GM23338 (cell line): ENCODE measurements at regions not wholly inside any gene's neighbourhood (a gene's known extent, or its start where the extent isn't known, plus 50 kb on each side); places are given as distances from the start of the nearest gene placed in this dataset.

Source experiments
- ATAC-seq: fragments of 200-7000 bp; cut with Tn5 transposase; 3 replicates; pipeline ENCODE4 v1.9.1; 2020
- DNase-seq: peaks from one replicate; pipeline ENCODE4 v3.0.0-alpha.2; 2015; ENCODE audit warnings: low spot score
- H2AFZ ChIP-seq: fragments of 200-600 bp; sonication (generic); 2 replicates; pipeline ENCODE4 v1.8.0; 2016; ENCODE audit warnings: antibody characterized with exemption, mild to moderate bottlenecking, moderate library complexity
- H3F3A ChIP-seq: fragments of 200-600 bp; sonication (generic); replicated peaks from 2 replicates; pipeline ENCODE4 v1.8.0; 2017; ENCODE audit warnings: antibody characterized with exemption, mixed run types, low read depth
- H3K27ac ChIP-seq: fragments of 200-600 bp; sonication (generic); 2 replicates; pipeline ENCODE4 v1.6.1; 2016; ENCODE audit warnings: low read depth
- H3K27me3 ChIP-seq: fragments of 200-600 bp; sonication (generic); 2 replicates; pipeline ENCODE4 v1.8.0; 2016; ENCODE audit warnings: mild to moderate bottlenecking, mixed run types, moderate library complexity; ENCODE audit not compliant: insufficient read depth
- H3K36me3 ChIP-seq: fragments of 200-600 bp; sonication (generic); 2 replicates; pipeline ENCODE4 v1.8.0; 2016; ENCODE audit warnings: mild to moderate bottlenecking; ENCODE audit not compliant: insufficient read depth
- H3K4me1 ChIP-seq: fragments of 200-600 bp; sonication (generic); 2 replicates; pipeline ENCODE4 v1.8.0; 2016; ENCODE audit warnings: mild to moderate bottlenecking, moderate library complexity; ENCODE audit not compliant: insufficient read depth
- H3K4me2 ChIP-seq: fragments of 200-600 bp; sonication (generic); 2 replicates; pipeline ENCODE4 v1.7.1; 2017; ENCODE audit warnings: mixed run types
- H3K4me3 ChIP-seq: fragments of 200-600 bp; sonication (generic); 2 replicates; pipeline ENCODE4 v1.6.1; 2016; ENCODE audit warnings: mixed run types
- H3K79me2 ChIP-seq: fragments of 200-600 bp; sonication (generic); replicated peaks from 2 replicates; pipeline ENCODE4 v1.8.0; 2017; ENCODE audit warnings: mild to moderate bottlenecking; ENCODE audit not compliant: insufficient read depth
- H3K9me2 ChIP-seq: fragments of 200-600 bp; sonication (generic); 2 replicates; pipeline ENCODE4 v1.8.0; 2017; ENCODE audit not compliant: insufficient read depth
- H4K20me1 ChIP-seq: fragments of 200-600 bp; sonication (generic); replicated peaks from 2 replicates; pipeline ENCODE4 v1.8.0; 2017; ENCODE audit warnings: mild to moderate bottlenecking; ENCODE audit not compliant: insufficient read depth
- H3K27ac Mint-ChIP-seq: 2 replicates; pipeline ENCODE4 v1.8.0; 2020; ENCODE audit warnings: inconsistent platforms, mild to moderate bottlenecking, moderate library complexity, mixed read lengths
- H3K27me3 Mint-ChIP-seq: 3 replicates; pipeline ENCODE4 v1.8.0; 2022; ENCODE audit warnings: low read depth, mild to moderate bottlenecking, moderate library complexity, mixed read lengths, inconsistent platforms; ENCODE audit not compliant: insufficient read depth, poor library complexity
- H3K36me3 Mint-ChIP-seq: 3 replicates; pipeline ENCODE4 v1.8.0; 2021; ENCODE audit warnings: low read depth, mild to moderate bottlenecking, inconsistent platforms, moderate library complexity, mixed read lengths
- H3K4me1 Mint-ChIP-seq: 3 replicates; pipeline ENCODE4 v1.8.0; 2020; ENCODE audit warnings: mild to moderate bottlenecking, inconsistent platforms, mixed read lengths
- H3K4me3 Mint-ChIP-seq: 3 replicates; pipeline ENCODE4 v1.8.0; 2021; ENCODE audit warnings: moderate library complexity, mild to moderate bottlenecking, inconsistent platforms, mixed read lengths
- H3K9me3 Mint-ChIP-seq: 3 replicates; pipeline ENCODE4 v1.8.0; 2020; ENCODE audit warnings: moderate library complexity, mild to moderate bottlenecking, inconsistent platforms, mixed read lengths
- ETS1 ChIP-seq: IDR thresholded peaks from 2 replicates; pipeline ENCODE4 v1.6.1; 2016; ENCODE audit warnings: antibody characterized with exemption
- EZH2phosphoT487 ChIP-seq: fragments of 200-600 bp; sonication (generic); IDR thresholded peaks from one replicate; pipeline ENCODE4 v1.8.1; 2018; ENCODE audit warnings: antibody characterized with exemption; ENCODE audit not compliant: unreplicated experiment
- JUNB ChIP-seq: IDR thresholded peaks from one replicate; pipeline ENCODE4 v1.6.1; 2016; ENCODE audit warnings: antibody characterized with exemption; ENCODE audit not compliant: unreplicated experiment
- NANOG ChIP-seq: IDR thresholded peaks from 2 replicates; pipeline ENCODE4 v1.6.1; 2016; ENCODE audit warnings: antibody characterized with exemption, borderline replicate concordance
- TF ChIP-seq, protein P1 (sequence below): fragments of 250-450 bp; sonication (Bioruptor Pico); IDR thresholded peaks from 2 replicates; pipeline ENCODE4 v1.5.0; 2020; ENCODE audit warnings: mild to moderate bottlenecking, moderate library complexity
- TF ChIP-seq, protein P2 (sequence below), 2 experiments: fragments of 200-600 bp in 1 of 2; sonication (generic) in 1 of 2; conservative IDR thresholded peaks; 2 replicates each; pipeline versions ENCODE4 v1.5.1 to v1.6.1; 2016 to 2017; ENCODE audit warnings: antibody characterized with exemption in 2 of 2, low read depth in 2 of 2, mild to moderate bottlenecking in 2 of 2, moderate library complexity in 1 of 2

DNA sequence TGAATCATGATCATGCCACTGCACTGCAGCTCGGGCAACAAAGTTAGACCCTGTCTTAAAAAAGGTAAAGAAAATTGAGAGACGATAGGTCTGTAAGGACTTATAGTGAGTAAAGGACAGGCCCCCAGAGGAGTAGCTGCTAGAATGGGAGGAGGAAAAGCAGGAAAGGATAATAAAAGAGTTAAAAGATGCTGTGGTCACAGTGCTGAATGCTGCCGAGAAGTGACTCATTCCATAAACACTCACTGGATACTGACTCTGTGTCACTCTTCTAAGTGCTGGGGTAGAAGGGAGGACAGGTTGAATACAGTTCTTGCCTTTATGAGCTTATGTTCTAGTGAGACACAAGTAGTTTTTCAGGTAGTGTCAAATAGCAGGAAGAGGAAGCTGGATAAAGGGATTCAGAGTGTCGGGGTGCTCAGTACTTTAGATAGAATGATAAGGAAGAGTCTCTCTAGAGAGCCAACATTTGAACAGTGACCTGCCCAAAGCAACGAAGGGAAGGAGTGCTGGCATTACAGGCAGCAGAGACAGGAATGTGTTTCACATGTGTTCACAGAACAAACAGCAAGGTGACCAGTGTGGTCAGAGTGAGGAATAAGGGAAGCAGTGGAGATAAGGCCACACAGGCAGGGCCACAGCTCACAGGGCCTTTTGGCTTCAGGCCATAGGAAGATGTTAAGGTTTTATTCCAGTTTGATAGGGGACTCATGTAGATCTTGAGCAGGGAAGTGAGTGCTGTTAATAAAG is 1240.5 kb downstream of the UQCRFS1 start (continued):
- TF ChIP-seq, protein P1, sequence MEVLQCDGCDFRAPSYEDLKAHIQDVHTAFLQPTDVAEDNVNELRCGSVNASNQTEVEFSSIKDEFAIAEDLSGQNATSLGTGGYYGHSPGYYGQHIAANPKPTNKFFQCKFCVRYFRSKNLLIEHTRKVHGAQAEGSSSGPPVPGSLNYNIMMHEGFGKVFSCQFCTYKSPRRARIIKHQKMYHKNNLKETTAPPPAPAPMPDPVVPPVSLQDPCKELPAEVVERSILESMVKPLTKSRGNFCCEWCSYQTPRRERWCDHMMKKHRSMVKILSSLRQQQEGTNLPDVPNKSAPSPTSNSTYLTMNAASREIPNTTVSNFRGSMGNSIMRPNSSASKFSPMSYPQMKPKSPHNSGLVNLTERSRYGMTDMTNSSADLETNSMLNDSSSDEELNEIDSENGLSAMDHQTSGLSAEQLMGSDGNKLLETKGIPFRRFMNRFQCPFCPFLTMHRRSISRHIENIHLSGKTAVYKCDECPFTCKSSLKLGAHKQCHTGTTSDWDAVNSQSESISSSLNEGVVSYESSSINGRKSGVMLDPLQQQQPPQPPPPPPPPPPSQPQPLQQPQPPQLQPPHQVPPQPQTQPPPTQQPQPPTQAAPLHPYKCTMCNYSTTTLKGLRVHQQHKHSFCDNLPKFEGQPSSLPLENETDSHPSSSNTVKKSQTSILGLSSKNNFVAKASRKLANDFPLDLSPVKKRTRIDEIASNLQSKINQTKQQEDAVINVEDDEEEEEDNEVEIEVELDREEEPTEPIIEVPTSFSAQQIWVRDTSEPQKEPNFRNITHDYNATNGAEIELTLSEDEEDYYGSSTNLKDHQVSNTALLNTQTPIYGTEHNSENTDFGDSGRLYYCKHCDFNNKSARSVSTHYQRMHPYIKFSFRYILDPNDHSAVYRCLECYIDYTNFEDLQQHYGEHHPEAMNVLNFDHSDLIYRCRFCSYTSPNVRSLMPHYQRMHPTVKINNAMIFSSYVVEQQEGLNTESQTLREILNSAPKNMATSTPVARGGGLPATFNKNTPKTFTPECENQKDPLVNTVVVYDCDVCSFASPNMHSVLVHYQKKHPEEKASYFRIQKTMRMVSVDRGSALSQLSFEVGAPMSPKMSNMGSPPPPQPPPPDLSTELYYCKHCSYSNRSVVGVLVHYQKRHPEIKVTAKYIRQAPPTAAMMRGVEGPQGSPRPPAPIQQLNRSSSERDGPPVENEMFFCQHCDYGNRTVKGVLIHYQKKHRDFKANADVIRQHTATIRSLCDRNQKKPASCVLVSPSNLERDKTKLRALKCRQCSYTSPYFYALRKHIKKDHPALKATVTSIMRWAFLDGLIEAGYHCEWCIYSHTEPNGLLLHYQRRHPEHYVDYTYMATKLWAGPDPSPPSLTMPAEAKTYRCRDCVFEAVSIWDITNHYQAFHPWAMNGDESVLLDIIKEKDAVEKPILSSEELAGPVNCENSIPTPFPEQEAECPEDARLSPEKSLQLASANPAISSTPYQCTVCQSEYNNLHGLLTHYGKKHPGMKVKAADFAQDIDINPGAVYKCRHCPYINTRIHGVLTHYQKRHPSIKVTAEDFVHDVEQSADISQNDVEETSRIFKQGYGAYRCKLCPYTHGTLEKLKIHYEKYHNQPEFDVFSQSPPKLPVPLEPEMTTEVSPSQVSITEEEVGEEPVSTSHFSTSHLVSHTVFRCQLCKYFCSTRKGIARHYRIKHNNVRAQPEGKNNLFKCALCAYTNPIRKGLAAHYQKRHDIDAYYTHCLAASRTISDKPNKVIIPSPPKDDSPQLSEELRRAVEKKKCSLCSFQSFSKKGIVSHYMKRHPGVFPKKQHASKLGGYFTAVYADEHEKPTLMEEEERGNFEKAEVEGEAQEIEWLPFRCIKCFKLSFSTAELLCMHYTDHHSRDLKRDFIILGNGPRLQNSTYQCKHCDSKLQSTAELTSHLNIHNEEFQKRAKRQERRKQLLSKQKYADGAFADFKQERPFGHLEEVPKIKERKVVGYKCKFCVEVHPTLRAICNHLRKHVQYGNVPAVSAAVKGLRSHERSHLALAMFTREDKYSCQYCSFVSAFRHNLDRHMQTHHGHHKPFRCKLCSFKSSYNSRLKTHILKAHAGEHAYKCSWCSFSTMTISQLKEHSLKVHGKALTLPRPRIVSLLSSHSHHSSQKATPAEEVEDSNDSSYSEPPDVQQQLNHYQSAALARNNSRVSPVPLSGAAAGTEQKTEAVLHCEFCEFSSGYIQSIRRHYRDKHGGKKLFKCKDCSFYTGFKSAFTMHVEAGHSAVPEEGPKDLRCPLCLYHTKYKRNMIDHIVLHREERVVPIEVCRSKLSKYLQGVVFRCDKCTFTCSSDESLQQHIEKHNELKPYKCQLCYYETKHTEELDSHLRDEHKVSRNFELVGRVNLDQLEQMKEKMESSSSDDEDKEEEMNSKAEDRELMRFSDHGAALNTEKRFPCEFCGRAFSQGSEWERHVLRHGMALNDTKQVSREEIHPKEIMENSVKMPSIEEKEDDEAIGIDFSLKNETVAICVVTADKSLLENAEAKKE (CRISPR knock-in tag) = no peak
- TF ChIP-seq, protein P2, sequence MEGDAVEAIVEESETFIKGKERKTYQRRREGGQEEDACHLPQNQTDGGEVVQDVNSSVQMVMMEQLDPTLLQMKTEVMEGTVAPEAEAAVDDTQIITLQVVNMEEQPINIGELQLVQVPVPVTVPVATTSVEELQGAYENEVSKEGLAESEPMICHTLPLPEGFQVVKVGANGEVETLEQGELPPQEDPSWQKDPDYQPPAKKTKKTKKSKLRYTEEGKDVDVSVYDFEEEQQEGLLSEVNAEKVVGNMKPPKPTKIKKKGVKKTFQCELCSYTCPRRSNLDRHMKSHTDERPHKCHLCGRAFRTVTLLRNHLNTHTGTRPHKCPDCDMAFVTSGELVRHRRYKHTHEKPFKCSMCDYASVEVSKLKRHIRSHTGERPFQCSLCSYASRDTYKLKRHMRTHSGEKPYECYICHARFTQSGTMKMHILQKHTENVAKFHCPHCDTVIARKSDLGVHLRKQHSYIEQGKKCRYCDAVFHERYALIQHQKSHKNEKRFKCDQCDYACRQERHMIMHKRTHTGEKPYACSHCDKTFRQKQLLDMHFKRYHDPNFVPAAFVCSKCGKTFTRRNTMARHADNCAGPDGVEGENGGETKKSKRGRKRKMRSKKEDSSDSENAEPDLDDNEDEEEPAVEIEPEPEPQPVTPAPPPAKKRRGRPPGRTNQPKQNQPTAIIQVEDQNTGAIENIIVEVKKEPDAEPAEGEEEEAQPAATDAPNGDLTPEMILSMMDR (conservative IDR thresholded peaks at IDR 0.05; ENCODE audit: low read depth in 2 of 2) = no peak
- no peak for TF ChIP-seq EZH2phosphoT487

GRCh38 chr19:27971869-27972268 is 1241.1 kb downstream of the UQCRFS1 start:
- Histone ChIP-seq H3K4me3 (no peak overlapping the region), H3K9me2 (no peaks in the 10 kb centered on the region), H3K4me2 (no peak overlapping the region), H3K27ac (no peak overlapping the region), H3K27me3 (no peaks in the 10 kb centered on the region), H3K36me3 (no peaks in the 10 kb centered on the region), H3K79me2 (no peaks in the 10 kb centered on the region), H3F3A (no peaks in the 10 kb centered on the region), H4K20me1 (no peaks in the 10 kb centered on the region), H3K4me1 (peaks cover 4% of the 10 kb centered on the region; the same call in 1 of the 2 replicates), H2AFZ (no peak overlapping the region)
- Mint-ChIP-seq H3K4me1 (peaks cover 18% of the 10 kb centered on the region), H3K27me3 (peaks cover 3% of the 10 kb centered on the region), H3K27ac (no peak overlapping the region), H3K4me3 (no peak overlapping the region), H3K36me3 (no peaks in the 10 kb centered on the region), H3K9me3 (no peaks in the 10 kb centered on the region; the same call in 2 of the 3 replicates)
- TF ChIP-seq NANOG = no peak
- TF ChIP-seq JUNB = no peak
- no peak for TF ChIP-seq ETS1
- no peak for DNase-seq
- ATAC-seq = no peak
